K562 (cell line): ENCODE measurements at regions not wholly inside any gene's neighbourhood (a gene's known extent, or its start where the extent isn't known, plus 50 kb on each side); places are given as distances from the start of the nearest gene placed in this dataset.

Experiments used
- ATAC-seq: fragments of 200-7000 bp; cut with Tn5 transposase; 3 replicates; pipeline ENCODE4 v1.9.1; 2020; ENCODE audit warnings: moderate library complexity
- BruUV-seq: library from RNA; stranded (reverse); fragments of 400-500 nt; replicated peaks from 2 replicates; lab custom pipeline; 2021; lab: Mats Ljungman, UMichigan
- CTCF ChIA-PET: fragments of 300-600 bp; formaldehyde crosslinking; extraction: SDS; loops from one replicate; lab custom pipeline; 2021; ENCODE audit warnings: low intra/inter-chr PET ratio; lab: Yijun Ruan, JAX
- POLR2A ChIA-PET: fragments of 300-600, 350-650 bp; sonication (Branson Sonifier 250); formaldehyde crosslinking; extraction: SDS; loops from one replicate; lab custom pipeline; 2021; ENCODE audit warnings: antibody characterized with exemption, inconsistent platforms; lab: Yijun Ruan, JAX
- DNase-seq, 4 experiments: peaks; one replicate each; pipeline versions ENCODE4 v3.0.0 to v3.0.0-alpha.2; 2011 to 2018; ENCODE audit warnings: low spot score in 3 of 4, mixed read lengths in 3 of 4; ENCODE audit errors: extremely low read depth in 1 of 4
- FAIRE-seq: peaks from 2 replicates; lab custom pipeline; 2011; peaks lifted over from hg19 to GRCh38; lab: Jason Lieb, UNC
- H2AFZ ChIP-seq: 2 replicates; pipeline ENCODE4 v1.6.0; 2011; ENCODE audit warnings: low read depth, low read length, control low read depth, inconsistent platforms
- H3K27ac ChIP-seq: fragments of 200-600 bp; 3 replicates; pipeline ENCODE4 v1.8.0; 2011; ENCODE audit warnings: low read depth, mild to moderate bottlenecking, control low read depth, inconsistent platforms, low read length, moderate library complexity, mixed read lengths; ENCODE audit errors: extremely low read depth
- H3K27me3 ChIP-seq, 2 experiments: fragments of 300-600 bp in 1 of 2; 2 replicates in 1 of 2; 3 replicates in 1 of 2; pipeline versions ENCODE4 v1.6.0 to v1.8.0; 2011; ENCODE audit warnings: inconsistent platforms in 2 of 2, low read length in 2 of 2, mild to moderate bottlenecking in 1 of 2, mixed read lengths in 1 of 2, moderate library complexity in 1 of 2; ENCODE audit not compliant: control insufficient read depth in 2 of 2, insufficient read depth in 2 of 2
- H3K36me3 ChIP-seq: fragments of 300-600 bp; 3 replicates; pipeline ENCODE4 v1.8.0; 2011; ENCODE audit warnings: mild to moderate bottlenecking, low read length, inconsistent platforms; ENCODE audit not compliant: control insufficient read depth, insufficient read depth
- H3K4me1 ChIP-seq, 2 experiments: fragments of 200-600 bp in 1 of 2; replicated peaks in 1 of 2; 2 replicates in 1 of 2; 3 replicates in 1 of 2; pipeline versions ENCODE4 v1.5.1 to v1.8.0; 2011; ENCODE audit warnings: inconsistent platforms in 2 of 2, low read length in 2 of 2, mild to moderate bottlenecking in 1 of 2, mixed read lengths in 1 of 2, moderate library complexity in 1 of 2; ENCODE audit not compliant: control insufficient read depth in 2 of 2, insufficient read depth in 2 of 2
- H3K4me2 ChIP-seq: 2 replicates; pipeline ENCODE4 v1.6.1; 2011; ENCODE audit warnings: low read length, control low read depth, inconsistent platforms, mixed read lengths; ENCODE audit not compliant: insufficient read depth
- H3K4me3 ChIP-seq: fragments of 200-600 bp; sonication (generic), shearing (Covaris generic); 2 replicates; pipeline ENCODE4 v1.5.1; 2016; ENCODE audit warnings: control low read depth, inconsistent platforms
- H3K79me2 ChIP-seq: fragments of 200-600 bp; 3 replicates; pipeline ENCODE4 v1.8.0; 2011; ENCODE audit warnings: low read length, inconsistent platforms; ENCODE audit not compliant: control insufficient read depth, insufficient read depth
- H3K9ac ChIP-seq, 2 experiments: 2 replicates each; pipeline versions ENCODE4 v1.6.0 to v1.6.1; 2011; ENCODE audit warnings: low read depth in 2 of 2, low read length in 2 of 2, control low read depth in 1 of 2, inconsistent platforms in 1 of 2, mild to moderate bottlenecking in 1 of 2, mixed read lengths in 1 of 2; ENCODE audit not compliant: insufficient read depth in 1 of 2
- H3K9me1 ChIP-seq: one replicate; pipeline ENCODE4 v1.6.0; 2011; ENCODE audit warnings: inconsistent platforms, mild to moderate bottlenecking, low read length, moderate library complexity; ENCODE audit not compliant: control insufficient read depth, insufficient read depth
- H3K9me3 ChIP-seq: replicated peaks from 2 replicates; pipeline ENCODE4 v1.5.1; 2011; ENCODE audit warnings: low read depth, low read length, inconsistent platforms; ENCODE audit not compliant: control insufficient read depth, insufficient read depth
- H4K20me1 ChIP-seq: replicated peaks from 2 replicates; pipeline ENCODE4 v1.6.1; 2011; ENCODE audit warnings: low read length, inconsistent platforms, mixed read lengths; ENCODE audit not compliant: control insufficient read depth, insufficient read depth
- ATF1 ChIP-seq, 2 experiments: fragments of 450-650 bp in 1 of 2; IDR thresholded peaks; 2 replicates each; pipeline ENCODE4 v1.6.1; 2016; ENCODE audit warnings: missing compliant biosample characterization in 1 of 2, missing genetic modification characterization in 1 of 2
- ATF3 ChIP-seq, 2 experiments: fragments of 450-650 bp in 1 of 2; sonication (generic) in 1 of 2; formaldehyde crosslinking in 1 of 2; IDR thresholded peaks in 1 of 2; conservative IDR thresholded peaks in 1 of 2; 2 replicates each; pipeline versions ENCODE4 v1.6.1 to v1.8.1; 2016 to 2023; ENCODE audit warnings: mild to moderate bottlenecking in 2 of 2, moderate library complexity in 2 of 2, inconsistent platforms in 1 of 2, missing genetic modification reagents in 1 of 2
- ATF7 ChIP-seq: fragments of 450-650 bp; IDR thresholded peaks from 2 replicates; pipeline ENCODE4 v1.7.1; 2014; ENCODE audit warnings: mild to moderate bottlenecking, moderate library complexity
- BRCA1 ChIP-seq, 2 experiments: fragments of 450-650 bp in 1 of 2; sonication (generic) in 1 of 2; formaldehyde crosslinking in 1 of 2; IDR thresholded peaks; 2 replicates each; pipeline versions ENCODE4 v1.5.0 to v1.6.1; 2017 to 2020; ENCODE audit warnings: mild to moderate bottlenecking in 1 of 2, missing genetic modification reagents in 1 of 2
- IRF2 ChIP-seq: sonication (generic); formaldehyde crosslinking; IDR thresholded peaks from 2 replicates; pipeline ENCODE4 v1.8.1; 2022; ENCODE audit warnings: mild to moderate bottlenecking, missing genetic modification reagents
- PHF8 ChIP-seq: fragments of 200-600 bp; sonication (generic); IDR thresholded peaks from 2 replicates; pipeline ENCODE4 v1.6.1; 2012; ENCODE audit warnings: mixed run types, mild to moderate bottlenecking, inconsistent platforms, low read length, moderate library complexity, borderline replicate concordance
- TFE3 ChIP-seq: fragments of 450-650 bp; formaldehyde crosslinking; IDR thresholded peaks from 2 replicates; pipeline ENCODE4 v1.4.0; 2020; ENCODE audit warnings: mild to moderate bottlenecking, mixed read lengths
- WGBS: fragments of 100-300 bp; shearing (Covaris generic); methylation state at CpG from one replicate; pipeline ENCODE4 v1.1.6; 2016; ENCODE audit warnings: low coverage, mixed read lengths; ENCODE audit not compliant: insufficient coverage; ENCODE audit errors: missing lambda C conversion rate; 5-methylcytosine and 5-hydroxymethylcytosine counted together
- in situ Hi-C: fragments of 300-500 bp; cut with MboI; formaldehyde crosslinking; loops from 4 replicates; pipeline ENCODE4 v1.15.0; 2018; ENCODE audit warnings: inconsistent platforms, mixed read lengths
- intact Hi-C: fragments of 100-400 bp; cut with micrococcal nuclease; formaldehyde crosslinking; loops from 2 replicates; pipeline ENCODE4 v1.14.2; 2022

DNA sequence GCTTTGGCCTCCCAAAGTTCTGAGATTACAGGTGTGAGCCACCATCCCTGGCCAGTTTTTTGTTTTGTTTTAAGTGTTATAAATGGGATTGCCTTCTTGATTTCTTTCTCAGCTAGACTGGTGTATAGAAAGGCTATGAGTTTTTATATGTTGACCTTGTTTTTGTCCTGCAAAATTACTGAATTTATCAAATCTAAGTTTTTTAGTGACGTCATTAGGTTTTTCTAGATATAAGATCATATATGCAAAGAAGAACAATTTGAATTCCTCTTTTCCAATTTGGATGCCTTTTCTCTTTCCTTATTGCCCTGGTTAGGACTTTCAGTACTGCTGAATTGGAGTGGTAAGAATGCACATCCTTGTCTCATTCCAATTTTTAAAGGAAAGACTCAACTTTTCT lies 81.3 kb upstream of the MOCS1 start:
- CTCF ChIA-PET: no interaction called here
- no peak for FAIRE-seq

DNA sequence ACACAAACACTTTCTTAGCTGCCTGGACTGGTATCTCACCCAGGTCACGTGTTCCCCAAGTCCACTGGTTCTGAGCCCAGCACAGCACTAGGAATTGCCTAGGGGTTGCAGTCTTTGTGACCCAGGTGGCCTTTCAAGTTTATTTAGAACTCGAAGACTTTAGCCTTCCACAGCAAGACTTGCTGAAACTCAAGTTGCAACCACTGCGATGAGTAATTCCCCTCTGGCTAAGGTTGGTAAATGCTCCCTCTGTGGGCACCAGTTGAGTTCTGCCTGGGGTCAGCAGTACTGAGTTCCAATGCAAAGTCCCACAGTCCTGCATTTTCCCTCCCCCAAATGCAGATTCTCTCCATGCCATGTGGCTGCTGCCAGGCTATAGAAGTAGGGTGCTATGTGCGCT lies 77.6 kb upstream of the MOCS1 start:
- Histone ChIP-seq H3K9me3 (no peaks in the 10 kb centered on the region), H3K4me2 (no peak overlapping the region), H3K4me3 (no peak overlapping the region), H3K27ac (no peak overlapping the region), H3K4me1 (no peaks in the 10 kb centered on the region), H3K9me1 (no peaks in the 10 kb centered on the region), H2AFZ (no peak overlapping the region), H4K20me1 (no peaks in the 10 kb centered on the region), H3K27me3 (no peaks in the 10 kb centered on the region), H3K79me2 (no peaks in the 10 kb centered on the region), H3K36me3 (no peaks in the 10 kb centered on the region), H3K9ac (no peak overlapping the region)
- ATAC-seq (no peak), FAIRE-seq (no peak), DNase-seq (no peak)
- CTCF ChIA-PET: no interaction called here
- POLR2A ChIA-PET: interaction anchor here (0.6 kb wide), 1 partner anchor 634 kb away, joined by 3 read pairs; no protein-coding TSS in a partner anchor
- WGBS: 11% methylated on average over 4 of the region's 4 CpGs
- no peak for TF ChIP-seq PHF8
- TF ChIP-seq TFE3 (CRISPR knock-in tag): peak; percentile 33
- in situ Hi-C loops: no loop called here
- BruUV-seq: no TSS peak
- intact Hi-C loops: no loop called here

More for the DNA sequence above, 81.3 kb upstream of the MOCS1 start:
- in situ Hi-C loops: no loop called here
- Histone ChIP-seq H3K79me2 (no peaks in the 10 kb centered on the region), H3K4me2 (no peak overlapping the region), H4K20me1 (no peaks in the 10 kb centered on the region)
- no TSS peak for BruUV-seq
- POLR2A ChIA-PET: no interaction called here
- TF ChIP-seq ATF3 (IDR thresholded peaks at IDR 0.05): peak; percentile 50; the same call in 1 of the 2 replicates
- no peak for TF ChIP-seq ATF3 (CRISPR knock-in tag; conservative IDR thresholded peaks at IDR 0.05)
- no peak for TF ChIP-seq ATF1 (CRISPR knock-in tag; IDR thresholded peaks at IDR 0.05)
- peak; percentile 15; the same call in 1 of the 2 replicates for TF ChIP-seq ATF1 (tag; IDR thresholded peaks at IDR 0.05)
- TF ChIP-seq BRCA1 (IDR thresholded peaks at IDR 0.05): no peak
- no peak for TF ChIP-seq BRCA1 (CRISPR knock-in tag; IDR thresholded peaks at IDR 0.05)
- TF ChIP-seq ATF7: peak; percentile 57; the same call in 1 of the 2 replicates
- TF ChIP-seq IRF2: no peak
- TF ChIP-seq, all 486 proteins: peak for 3
- DNase-seq (no peak), ATAC-seq (no peak)
- no peaks in the 10 kb centered on the region for H3K9me3 ChIP-seq
- no peaks in the 10 kb centered on the region for H3K9me1 ChIP-seq
- intact Hi-C loops: no loop called here
- no peaks in the 10 kb centered on the region for H3K27me3 ChIP-seq
- H3K4me1 ChIP-seq: no peaks in the 10 kb centered on the region
- H2AFZ ChIP-seq: no peak overlapping the region
- no peak overlapping the region for H3K4me3 ChIP-seq
- no peak overlapping the region for H3K9ac ChIP-seq
- no peaks in the 10 kb centered on the region for H3K36me3 ChIP-seq
- no peak overlapping the region for H3K27ac ChIP-seq
- 0% methylated on average over 1 of the region's 1 CpG for WGBS
